Posterior cingulate gyrus (tissue), 11 donors: ENCODE measurements at regions not wholly inside any gene's neighbourhood (a gene's known extent, or its start where the extent isn't known, plus 50 kb on each side); places are given as distances from the start of the nearest gene placed in this dataset.
A peak's percentile ranks its signal among the peaks of the same experiment; 100 is the strongest.

Experiments
- DNase-seq, 10 donors: peaks; one replicate each; pipeline versions ENCODE4 v3.0.0 to v3.0.0-alpha.2; 2020 to 2021; ENCODE audit warnings: mixed read lengths in 3 of 10
- intact Hi-C: fragments of 100-400 bp; cut with DNase I; formaldehyde crosslinking; loops from one replicate; pipeline ENCODE4 v1.15.1; 2023

- peak in 1 of 10 donors; percentile 52 for DNase-seq
- intact Hi-C loops, result no loop called here
Measured at GRCh38 chr15:88707771-88708654, 69.2 kb downstream of the ISG20 start.

GRCh38 chr15:88708655-88709054 lies 69.8 kb downstream of the ISG20 start:
- peak in 3 of 10 donors; percentile 4 to 63 (median 39) for DNase-seq
- intact Hi-C loops, result no loop called here

GRCh38 chr15:88710027-88710715 lies 71.4 kb downstream of the ISG20 start:
- peak in 1 of 10 donors; percentile 52 for DNase-seq

GRCh38 chr15:88711806-88712205 lies 73.0 kb downstream of the ISG20 start:
- peak in 1 of 10 donors; percentile 53 for DNase-seq
- intact Hi-C loops, result no loop called here

More at GRCh38 chr15:88710027-88710715, 71.4 kb downstream of the ISG20 start:
- intact Hi-C loops, result no loop called here

- peak in 3 of 10 donors; percentile 49 to 90 (median 57) for DNase-seq
- intact Hi-C loops, result no loop called here
Measured at GRCh38 chr15:88714782-88715372, 76.1 kb downstream of the ISG20 start.

GRCh38 chr15:88716543-88717381 lies 77.9 kb downstream of the ISG20 start:
- no peak for DNase-seq
- intact Hi-C loops, result no loop called here

GRCh38 chr15:88717382-88718031 lies 78.7 kb downstream of the ISG20 start:
- intact Hi-C loops, result no loop called here
- DNase-seq, result no peak

GRCh38 chr15:88718731-88719130 lies 79.9 kb downstream of the ISG20 start:
- intact Hi-C loops, result no loop called here
- DNase-seq, result no peak

GRCh38 chr15:88719654-88720053 lies 80.8 kb downstream of the ISG20 start:
- DNase-seq, result no peak
- intact Hi-C loops, result no loop called here

GRCh38 chr15:88725305-88726210 lies 77.7 kb upstream of the ACAN start:
- no peak for DNase-seq
- intact Hi-C loops, result no loop called here

GRCh38 chr15:88727439-88727838 lies 75.8 kb upstream of the ACAN start:
- intact Hi-C loops, result no loop called here
- peak in 1 of 10 donors; percentile 58 for DNase-seq

- intact Hi-C loops, result no loop called here
Measured at GRCh38 chr15:88729581-88729980, 73.7 kb upstream of the ACAN start.

GRCh38 chr15:88730751-88731150 lies 72.5 kb upstream of the ACAN start:
- DNase-seq, result no peak
- intact Hi-C loops, result no loop called here

More at GRCh38 chr15:88729581-88729980, 73.7 kb upstream of the ACAN start:
- DNase-seq, result no peak

GRCh38 chr15:88735212-88735611 lies 68.0 kb upstream of the ACAN start:
- intact Hi-C loops, result no loop called here
- DNase-seq, result no peak

GRCh38 chr15:88736204-88736603 lies 67.0 kb upstream of the ACAN start:
- intact Hi-C loops, result no loop called here
- DNase-seq, result no peak

- intact Hi-C loops, result no loop called here
- no peak for DNase-seq
Measured at GRCh38 chr15:88738796-88739195, 64.4 kb upstream of the ACAN start.

GRCh38 chr15:88739541-88739940 lies 63.7 kb upstream of the ACAN start:
- no peak for DNase-seq
- intact Hi-C loops, result no loop called here

- no peak for DNase-seq
- intact Hi-C loops, result no loop called here
Measured at GRCh38 chr15:88740356-88740755, 62.9 kb upstream of the ACAN start.

- intact Hi-C loops, result no loop called here
- no peak for DNase-seq
Measured at GRCh38 chr15:88741046-88741445, 62.2 kb upstream of the ACAN start.
